ENCODE measurements at regions not wholly inside any gene's neighbourhood (a gene's known extent, or its start where the extent isn't known, plus 50 kb on each side); places are given as distances from the start of the nearest gene placed in this dataset.
"Not testable (repeated sequence)": the region's sequence is repeated elsewhere in the genome, so short reads cannot be mapped to it uniquely, and the experiment has no call there.

DNA sequence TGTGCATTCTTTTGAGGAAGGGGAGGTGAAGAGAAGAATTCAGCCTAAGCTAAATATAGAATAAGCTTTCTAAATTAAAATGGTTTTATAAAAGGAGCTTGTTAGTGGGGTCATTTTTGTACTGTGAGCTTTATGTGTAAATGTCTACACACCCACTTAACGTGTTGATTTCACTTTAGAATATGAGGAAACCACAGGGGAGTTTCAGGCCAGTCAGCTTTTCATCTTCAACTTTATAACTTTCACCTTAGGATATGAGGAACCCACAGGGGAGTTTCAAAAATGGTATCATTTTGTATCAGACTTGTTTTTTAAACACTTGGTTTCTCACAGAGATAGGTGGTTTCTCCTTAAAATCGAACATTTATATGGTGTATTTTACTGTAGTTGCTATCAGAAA is 120.7 kb upstream of the NIPA1 start:
- Histone ChIP-seq H3K27ac (peak overlapping the region in 11 of 12 donors; percentile 80 to 95 (median 89)), H3K4me3 (peak overlapping the region in 11 of 12 donors; percentile 43 to 81 (median 63)), H3K4me1 (peaks cover 0 to 12% (median 0%) of the 10 kb centered on the region in 12 donors)
- WGBS, 4 donors, result 5 to 41% (median 15%) methylated on average over 1 to 2 of the region's 2 CpGs
- H3K9me3 ChIP-seq; H3K36me3 ChIP-seq; ATAC-seq; H3K27me3 ChIP-seq; intact Hi-C loops (cut with DNase I); DNase-seq: not testable (repeated sequence)

GRCh38 chr15:22684786-22685185 is 101.7 kb upstream of the NIPA1 start:
- peaks cover 0 to 31% (median 6%) of the 10 kb centered on the region in 9 donors for H3K36me3 ChIP-seq
- H3K4me1 ChIP-seq; intact Hi-C loops (cut with DNase I); H3K27ac ChIP-seq; DNase-seq; H3K27me3 ChIP-seq; H3K9me3 ChIP-seq; H3K4me3 ChIP-seq; ATAC-seq: not testable (repeated sequence)
- WGBS, 4 donors, result 49 to 69% (median 57%) methylated on average over 2 of the region's 2 CpGs

DNA sequence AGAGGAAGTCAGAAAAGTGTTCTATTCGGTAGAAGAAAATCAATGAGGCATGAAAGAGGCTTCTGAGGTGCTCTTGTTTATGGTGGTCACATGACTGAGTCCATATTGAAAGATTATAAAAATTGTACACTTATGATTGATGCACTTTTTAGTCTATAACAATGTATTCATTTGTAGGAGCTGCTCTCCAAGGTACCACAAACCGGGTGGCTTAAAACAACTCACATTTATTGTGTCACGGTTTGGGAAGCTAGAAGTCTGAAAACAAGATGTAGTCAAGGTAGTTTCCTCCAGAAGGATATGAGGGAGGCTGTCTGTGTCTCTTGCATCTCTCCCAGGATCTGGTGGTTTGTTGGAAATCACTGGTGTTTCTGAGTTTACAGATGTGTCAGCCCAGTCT is 86.6 kb upstream of the NIPA1 start:
- H3K4me1 ChIP-seq; DNase-seq; H3K27ac ChIP-seq; H3K9me3 ChIP-seq; H3K27me3 ChIP-seq; ATAC-seq; intact Hi-C loops (cut with DNase I); H3K4me3 ChIP-seq; H3K36me3 ChIP-seq: not testable (repeated sequence)
- WGBS, 4 donors, result 64 to 71% (median 67%) methylated on average over 2 to 3 of the region's 3 CpGs

GRCh38 chr15:22710831-22711341 is 75.6 kb upstream of the NIPA1 start:
- H3K27me3 ChIP-seq, result peaks cover 0 to 16% (median 0%) of the 10 kb centered on the region in 9 donors
- ATAC-seq; intact Hi-C loops (cut with DNase I); DNase-seq; H3K9me3 ChIP-seq; H3K27ac ChIP-seq; H3K4me1 ChIP-seq; H3K36me3 ChIP-seq; H3K4me3 ChIP-seq: not testable (repeated sequence)
- 91 to 93% (median 92%) methylated on average over 18 of the region's 18 CpGs for WGBS, 4 donors

DNA sequence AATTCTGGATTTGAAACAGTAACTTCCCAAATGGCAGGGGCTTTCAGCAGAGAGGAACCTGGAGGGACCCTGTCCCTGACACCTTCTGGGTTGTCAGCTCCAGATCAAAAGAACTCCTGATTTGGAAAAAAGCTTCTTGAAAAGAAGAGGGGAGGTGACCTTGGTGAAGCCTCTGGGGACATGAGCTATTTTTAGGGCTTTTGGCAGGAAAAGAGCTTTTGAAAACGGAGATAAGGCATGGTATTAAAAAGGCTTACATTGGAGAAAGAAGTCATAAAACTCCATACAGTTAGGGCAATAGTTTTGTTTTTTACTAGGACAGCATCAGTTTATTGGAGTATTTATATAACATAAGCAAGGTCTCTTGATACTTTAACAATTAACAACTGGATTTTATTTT is 72.5 kb upstream of the NIPA1 start:
- H3K36me3 ChIP-seq; H3K4me1 ChIP-seq; DNase-seq; H3K9me3 ChIP-seq; intact Hi-C loops (cut with DNase I): not testable (repeated sequence)
- WGBS, 4 donors, result 0 to 5% (median 0%) methylated on average over 1 of the region's 1 CpG
- ATAC-seq, result peak in 2 of 4 donors; percentile 23 to 32
- Histone ChIP-seq H3K4me3 (peak overlapping the region in 8 of 12 donors; percentile 23 to 59 (median 50)), H3K27ac (peak overlapping the region in 9 of 12 donors; percentile 38 to 88 (median 69)), H3K27me3 (peaks cover 0 to 16% (median 2%) of the 10 kb centered on the region in 9 donors)

DNA sequence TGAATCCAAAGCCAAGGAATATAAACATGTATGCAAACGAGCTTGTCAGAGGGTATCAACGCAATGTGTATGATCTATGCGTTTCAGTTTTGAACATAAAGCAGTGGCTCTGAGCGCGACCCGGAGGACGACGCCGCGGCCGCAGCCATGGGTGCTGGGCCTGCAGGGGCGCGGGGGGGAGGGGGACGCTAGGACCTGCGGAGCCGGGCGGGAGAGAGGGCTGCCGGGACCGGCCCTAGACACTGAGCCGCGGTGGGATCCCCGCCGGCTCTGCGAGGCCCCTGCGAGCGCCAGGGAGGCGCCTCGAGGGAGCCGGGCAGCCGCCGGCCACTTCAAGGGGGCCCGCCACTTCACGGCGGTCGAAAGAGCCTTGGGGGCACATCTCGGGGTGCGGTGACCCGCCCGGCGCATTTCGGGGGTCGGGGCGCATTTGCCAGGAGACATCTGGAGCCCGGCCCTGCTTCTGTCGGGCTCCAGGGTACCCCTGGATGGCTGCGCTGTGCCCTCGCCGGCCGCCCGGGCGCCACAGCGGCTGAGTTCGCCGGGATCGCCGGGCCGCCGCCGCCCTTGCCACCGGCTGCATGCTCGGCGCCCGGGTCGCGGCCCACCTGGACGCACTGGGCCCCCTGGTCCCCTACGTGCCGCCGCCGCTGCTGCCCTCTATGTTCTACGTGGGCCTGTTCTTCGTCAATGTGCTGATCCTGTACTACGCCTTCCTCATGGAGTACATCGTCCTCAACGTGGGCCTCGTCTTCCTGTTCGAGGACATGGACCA is 71.9 kb upstream of the NIPA1 start:
- H3K4me1 ChIP-seq; H3K9me3 ChIP-seq; H3K36me3 ChIP-seq; intact Hi-C loops (cut with DNase I): not testable (repeated sequence)
- WGBS, 4 donors, result 0 to 4% (median 2%) methylated on average over 5 to 65 of the region's 77 CpGs
- Histone ChIP-seq H3K27me3 (peaks cover 0 to 16% (median 2%) of the 10 kb centered on the region in 9 donors), H3K27ac (peak overlapping the region in 10 of 12 donors; percentile 38 to 88 (median 70)), H3K4me3 (peak overlapping the region; percentile 23 to 59 (median 45))
- peak; percentile 57 to 80 (median 74) for ATAC-seq
- peak in 2 of 5 donors; percentile 6 to 22 for DNase-seq

DNA sequence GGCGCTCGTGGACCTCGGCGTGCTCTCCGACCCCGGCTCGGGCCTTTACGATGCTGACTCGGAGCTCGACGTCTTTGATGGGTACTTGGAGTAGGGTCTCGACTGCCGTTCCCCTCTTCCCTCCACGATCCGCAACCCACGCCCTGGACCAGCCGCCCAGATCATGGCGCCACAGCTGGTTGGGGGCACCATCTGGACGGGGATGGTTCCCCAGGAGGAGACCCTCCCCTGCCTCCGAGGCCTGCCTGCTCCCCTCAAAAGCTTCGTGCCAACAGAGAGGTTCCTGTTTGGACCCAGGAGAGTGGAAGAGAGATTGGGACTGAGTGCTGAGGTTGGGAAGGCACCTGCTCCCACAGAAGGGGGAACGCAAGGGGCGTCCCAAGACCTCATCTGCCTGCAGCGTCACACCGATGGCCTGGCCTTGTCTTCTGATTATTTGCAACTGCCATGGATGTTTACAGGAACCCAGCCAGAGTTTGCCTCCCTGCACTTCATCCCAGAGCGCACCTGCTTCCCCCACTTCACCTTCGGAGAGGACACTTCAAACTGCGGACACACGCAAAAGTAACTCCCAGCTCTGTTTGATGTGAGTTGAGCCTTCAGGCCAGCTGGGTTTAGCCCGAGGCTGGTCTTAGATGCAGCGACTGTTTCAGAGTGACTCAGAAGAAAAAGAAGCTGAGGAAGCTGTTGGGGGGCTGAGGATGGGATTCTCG is 71.2 kb upstream of the NIPA1 start:
- peak in 3 of 4 donors; percentile 39 to 68 (median 60) for ATAC-seq
- H3K4me1 ChIP-seq; DNase-seq; H3K36me3 ChIP-seq; H3K9me3 ChIP-seq; intact Hi-C loops (cut with DNase I): not testable (repeated sequence)
- Histone ChIP-seq H3K4me3 (peak overlapping the region in 11 of 12 donors; percentile 13 to 55 (median 36)), H3K27ac (peak overlapping the region in 7 of 12 donors; percentile 24 to 62 (median 51)), H3K27me3 (peaks cover 0 to 16% (median 2%) of the 10 kb centered on the region in 9 donors)
- WGBS, 4 donors, result 15 to 26% (median 23%) methylated on average over 12 to 21 of the region's 32 CpGs

Measured in heart left ventricle (tissue), 16 donors.